ENCODE measurements at regions not wholly inside any gene's neighbourhood (a gene's known extent, or its start where the extent isn't known, plus 50 kb on each side); places are given as distances from the start of the nearest gene placed in this dataset.
A peak's percentile ranks its signal among the peaks of the same experiment; 100 is the strongest.
"Not testable (repeated sequence)": the region's sequence is repeated elsewhere in the genome, so short reads cannot be mapped to it uniquely, and the experiment has no call there.

- Mint-ChIP-seq H3K27me3 (no peaks in the 10 kb centered on the region), H3K4me1 (no peaks in the 10 kb centered on the region), H3K4me3 (no peak overlapping the region), H3K36me3 (ENCODE audit: low read depth) (no peaks in the 10 kb centered on the region), H3K9me3 (no peaks in the 10 kb centered on the region), H3K27ac (no peak overlapping the region)
- DNase-seq (no peak), ATAC-seq (no peak)
These were observed 157.1 kb upstream of the CLNK start for GRCh38 chr4:10841697-10842096.

- no peak for DNase-seq
- Mint-ChIP-seq H3K4me3 (no peak overlapping the region), H3K27ac (no peak overlapping the region), H3K9me3 (no peaks in the 10 kb centered on the region), H3K36me3 (ENCODE audit: low read depth) (no peaks in the 10 kb centered on the region), H3K4me1 (peaks cover 5% of the 10 kb centered on the region), H3K27me3 (no peaks in the 10 kb centered on the region)
- no peak for ATAC-seq
These were observed 152.6 kb upstream of the CLNK start for GRCh38 chr4:10837151-10837550.

DNA sequence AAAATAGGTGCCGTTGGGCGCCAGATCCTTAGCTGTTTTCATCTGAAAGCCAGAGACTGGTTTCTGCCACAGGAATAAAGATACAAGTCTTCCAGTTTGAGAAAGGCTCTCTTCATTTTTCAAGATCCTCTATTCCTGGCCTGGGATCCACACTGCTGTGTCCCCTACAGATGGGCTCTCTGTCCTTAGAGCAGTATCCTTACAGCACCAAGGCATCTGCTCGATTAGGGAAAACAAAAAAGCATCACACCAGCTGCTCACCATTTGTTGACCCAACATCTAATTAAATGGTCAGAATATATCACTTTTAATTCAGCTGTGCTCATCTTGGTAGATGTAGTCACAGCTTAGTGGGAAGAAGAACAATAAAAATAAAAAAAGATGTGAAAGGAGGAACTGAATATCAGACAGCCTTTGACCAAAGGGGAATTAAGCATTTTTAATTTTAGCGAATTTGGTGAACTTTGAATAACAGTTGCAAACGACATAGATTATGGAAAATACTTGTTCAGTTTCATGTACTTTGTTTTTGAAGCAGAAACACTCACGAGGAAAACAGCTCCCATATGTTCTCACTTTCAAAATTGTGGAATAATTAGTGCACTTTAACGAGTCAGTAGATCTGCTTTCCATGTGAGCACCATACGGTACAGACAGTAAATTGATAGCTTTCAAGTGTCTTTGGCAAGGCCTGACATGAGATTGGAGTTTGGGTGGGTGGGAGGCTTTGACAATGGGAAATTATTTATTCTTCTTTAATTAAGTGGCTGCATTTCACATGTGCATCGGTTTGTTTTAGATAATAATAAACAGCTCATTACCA, 148.4 kb upstream of the CLNK start:
- Mint-ChIP-seq H3K27ac (no peak overlapping the region), H3K36me3 (ENCODE audit: low read depth) (no peaks in the 10 kb centered on the region), H3K4me3 (no peak overlapping the region), H3K4me1 (peaks cover 5% of the 10 kb centered on the region), H3K27me3 (no peaks in the 10 kb centered on the region), H3K9me3 (no peaks in the 10 kb centered on the region)
- no peak for ATAC-seq
- DNase-seq: no peak

DNA sequence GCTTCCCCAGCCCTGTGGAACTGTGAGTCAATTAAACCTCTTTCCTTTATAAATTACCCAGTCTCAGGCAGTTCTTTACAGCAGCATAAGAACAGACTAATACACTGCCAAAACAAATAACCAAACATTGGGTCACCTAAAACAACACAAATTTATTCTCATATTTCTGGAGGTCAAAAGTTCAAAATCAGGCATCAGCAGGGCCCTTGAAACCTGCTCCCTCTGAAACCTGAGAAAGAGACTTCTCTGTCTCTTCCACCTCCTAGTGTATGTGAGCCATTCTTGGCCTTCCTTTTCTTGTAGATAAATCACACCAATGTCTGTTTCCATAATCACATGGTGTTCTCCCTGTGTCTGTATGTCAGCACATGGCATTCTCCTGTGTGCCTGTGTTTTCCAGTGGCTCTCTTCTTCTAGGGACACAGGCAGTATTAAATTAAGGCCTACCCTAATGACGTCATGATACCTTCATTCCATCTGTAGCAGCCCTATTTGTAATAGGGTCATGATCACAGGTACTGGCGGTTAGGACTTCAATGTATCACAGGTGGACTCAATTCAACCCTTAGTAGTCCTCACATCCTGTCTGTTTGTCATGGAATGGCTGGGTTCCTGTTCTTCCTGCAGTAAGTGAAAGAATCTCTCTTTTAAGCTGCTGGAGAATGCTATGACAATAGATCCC, 147.3 kb upstream of the CLNK start:
- Mint-ChIP-seq H3K27ac (no peak overlapping the region), H3K9me3 (no peaks in the 10 kb centered on the region), H3K4me3 (no peak overlapping the region), H3K27me3 (no peaks in the 10 kb centered on the region), H3K36me3 (ENCODE audit: low read depth) (no peaks in the 10 kb centered on the region), H3K4me1 (peaks cover 5% of the 10 kb centered on the region)
- no peak for DNase-seq
- ATAC-seq: no peak

GRCh38 chr4:10828918-10829538, 144.5 kb upstream of the CLNK start:
- not testable (repeated sequence) for H3K9me3 Mint-ChIP-seq; H3K36me3 Mint-ChIP-seq (ENCODE audit: low read depth); H3K4me3 Mint-ChIP-seq; H3K27me3 Mint-ChIP-seq; ATAC-seq; H3K4me1 Mint-ChIP-seq; H3K27ac Mint-ChIP-seq; DNase-seq

DNA sequence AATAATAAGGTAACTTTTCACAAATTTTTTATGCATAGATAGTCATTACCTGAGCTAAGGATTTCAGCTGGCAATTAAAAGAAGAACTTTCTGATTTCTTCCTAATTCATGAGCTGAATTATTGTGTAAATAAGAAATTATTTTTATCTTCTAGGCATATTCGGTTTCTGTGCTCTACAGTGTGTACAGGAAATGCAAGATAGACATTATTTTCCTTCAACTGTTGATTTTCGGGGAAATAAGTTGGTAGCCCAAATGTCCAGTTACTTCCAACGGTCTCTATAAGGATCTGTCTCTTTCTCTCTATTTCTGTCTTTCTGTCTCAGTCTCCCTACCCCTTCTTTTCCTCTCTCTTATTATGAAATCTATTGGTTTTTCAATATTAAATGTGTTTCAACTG, 137.3 kb upstream of the CLNK start:
- Mint-ChIP-seq H3K4me3 (no peak overlapping the region), H3K27me3 (no peaks in the 10 kb centered on the region), H3K9me3 (no peaks in the 10 kb centered on the region), H3K4me1 (no peaks in the 10 kb centered on the region), H3K27ac (no peak overlapping the region), H3K36me3 (ENCODE audit: low read depth) (no peaks in the 10 kb centered on the region)
- DNase-seq: no peak
- ATAC-seq: no peak

GRCh38 chr4:10816571-10816970, 132.0 kb upstream of the CLNK start:
- peaks cover 3% of the 10 kb centered on the region for H3K9me3 Mint-ChIP-seq
- no peak for ATAC-seq
- H3K4me1 Mint-ChIP-seq: no peaks in the 10 kb centered on the region
- H3K27ac Mint-ChIP-seq: no peak overlapping the region
- no peaks in the 10 kb centered on the region for H3K36me3 Mint-ChIP-seq (ENCODE audit: low read depth)
- no peak overlapping the region for H3K4me3 Mint-ChIP-seq
- no peaks in the 10 kb centered on the region for H3K27me3 Mint-ChIP-seq
- DNase-seq: no peak

DNA sequence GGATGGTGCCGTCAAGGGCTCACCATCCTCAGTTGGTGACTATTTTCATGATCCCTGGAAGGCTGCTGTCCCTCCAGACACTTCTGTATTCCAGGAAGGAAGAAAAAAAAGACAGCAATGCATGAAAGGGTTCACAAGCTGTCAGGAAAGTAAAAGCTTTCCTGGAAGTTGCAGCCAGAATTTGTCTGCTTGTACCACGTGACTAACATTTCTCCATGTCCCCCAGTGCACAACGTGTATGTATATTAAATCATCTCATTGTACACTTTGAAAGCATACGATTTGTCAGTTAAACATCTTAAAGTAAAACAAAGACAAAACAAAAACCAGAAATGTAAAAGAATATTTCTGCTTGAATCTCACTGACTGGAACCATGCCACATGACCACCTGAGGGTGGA, 127.4 kb upstream of the CLNK start:
- Mint-ChIP-seq H3K4me3 (no peak overlapping the region), H3K27ac (no peak overlapping the region), H3K36me3 (ENCODE audit: low read depth) (no peaks in the 10 kb centered on the region), H3K9me3 (peaks cover 7% of the 10 kb centered on the region), H3K4me1 (no peaks in the 10 kb centered on the region), H3K27me3 (no peaks in the 10 kb centered on the region)
- ATAC-seq (no peak), DNase-seq (no peak)

DNA sequence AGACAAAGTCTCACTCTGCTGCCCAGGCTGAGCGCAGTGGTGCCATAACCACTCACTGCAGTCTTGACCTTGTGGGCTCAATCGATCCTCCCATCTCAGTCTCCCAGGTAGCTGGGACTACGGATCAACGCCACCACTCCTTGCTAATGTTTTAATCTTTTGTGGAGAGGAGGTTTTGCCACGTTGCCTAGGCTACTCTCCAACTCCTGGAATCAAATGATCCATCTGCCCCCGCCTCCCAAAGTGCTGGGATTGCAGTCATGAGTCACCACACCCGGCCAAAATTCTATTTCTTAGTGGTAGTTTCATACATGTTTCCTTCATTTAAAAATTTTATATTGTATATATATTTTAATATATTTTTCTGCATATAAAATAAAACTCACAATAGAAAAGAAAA, 125.8 kb upstream of the CLNK start:
- DNase-seq: no peak
- H3K4me3 Mint-ChIP-seq: no peak overlapping the region
- H3K4me1 Mint-ChIP-seq: peaks cover 4% of the 10 kb centered on the region

DNA sequence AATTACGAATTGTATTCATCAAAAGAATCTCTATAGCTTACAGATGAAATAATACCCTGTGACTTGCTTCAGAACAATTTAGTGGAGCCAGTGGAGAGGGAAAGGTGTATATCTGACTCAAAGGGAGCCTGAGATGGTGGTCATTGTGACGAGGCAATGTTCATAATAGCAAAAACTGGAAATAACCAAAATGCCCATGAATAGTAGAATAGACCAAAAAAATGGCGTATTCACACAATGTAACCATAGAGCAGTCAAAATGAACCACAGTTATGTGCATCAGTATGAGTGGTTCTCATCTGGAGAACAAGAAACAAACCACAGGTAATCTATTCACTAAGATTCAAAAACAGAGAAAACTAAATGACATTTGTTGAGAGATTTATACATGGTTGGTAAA, 125.3 kb upstream of the CLNK start:
- Mint-ChIP-seq H3K27me3 (no peaks in the 10 kb centered on the region), H3K27ac (no peak overlapping the region), H3K4me1 (peaks cover 4% of the 10 kb centered on the region), H3K36me3 (ENCODE audit: low read depth) (no peaks in the 10 kb centered on the region), H3K9me3 (peaks cover 15% of the 10 kb centered on the region), H3K4me3 (no peak overlapping the region)
- DNase-seq: no peak
- ATAC-seq: peak; percentile 20

More for the DNA sequence above, 125.8 kb upstream of the CLNK start:
- H3K27me3 Mint-ChIP-seq: no peaks in the 10 kb centered on the region
- ATAC-seq: no peak
- no peak overlapping the region for H3K27ac Mint-ChIP-seq
- H3K9me3 Mint-ChIP-seq: peaks cover 14% of the 10 kb centered on the region
- no peaks in the 10 kb centered on the region for H3K36me3 Mint-ChIP-seq (ENCODE audit: low read depth)

- no peak overlapping the region for H3K27ac Mint-ChIP-seq
- ATAC-seq (no peak), DNase-seq (no peak)
- no peaks in the 10 kb centered on the region for H3K36me3 Mint-ChIP-seq (ENCODE audit: low read depth)
- H3K4me1 Mint-ChIP-seq: peaks cover 4% of the 10 kb centered on the region
- no peaks in the 10 kb centered on the region for H3K27me3 Mint-ChIP-seq
- no peak overlapping the region for H3K4me3 Mint-ChIP-seq
- H3K9me3 Mint-ChIP-seq: peaks cover 15% of the 10 kb centered on the region
These were observed 124.0 kb upstream of the CLNK start for GRCh38 chr4:10808591-10808990.

DNA sequence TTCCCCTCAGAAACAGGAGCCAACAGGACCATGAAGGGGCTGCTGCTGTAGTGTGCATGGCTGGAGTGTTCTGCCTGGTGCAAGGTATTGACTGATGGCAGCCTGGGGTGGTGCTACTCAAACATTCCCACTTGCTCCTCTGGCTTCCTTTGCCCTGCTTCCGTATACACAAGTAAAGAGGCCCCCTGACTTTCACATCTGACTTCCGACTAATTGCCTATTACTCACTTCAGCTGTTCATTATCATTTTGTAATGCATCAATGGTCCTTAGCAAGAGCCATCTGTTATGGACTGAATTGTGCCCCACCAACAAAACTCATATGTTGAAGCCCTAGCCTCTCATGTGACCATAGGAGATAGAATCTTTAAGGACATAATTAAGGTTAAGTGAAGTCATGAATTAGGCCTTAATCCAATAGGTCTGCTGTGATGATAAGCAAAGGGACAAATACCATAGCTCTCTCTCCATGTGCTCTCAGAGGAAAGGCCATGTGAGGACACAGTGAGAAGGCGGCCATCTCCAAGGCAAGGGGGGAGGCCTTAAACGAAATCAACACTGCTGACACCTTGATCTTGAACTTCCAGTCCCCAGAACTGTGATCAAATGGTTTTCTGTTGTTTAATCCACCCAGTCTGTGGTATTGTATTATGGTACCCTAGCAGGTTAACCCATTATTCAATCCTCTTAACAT, 122.5 kb upstream of the CLNK start:
- Mint-ChIP-seq H3K27me3 (no peaks in the 10 kb centered on the region), H3K4me1 (peaks cover 4% of the 10 kb centered on the region), H3K9me3 (peaks cover 11% of the 10 kb centered on the region), H3K27ac (no peak overlapping the region), H3K4me3 (no peak overlapping the region), H3K36me3 (ENCODE audit: low read depth) (no peaks in the 10 kb centered on the region)
- ATAC-seq (no peak), DNase-seq (no peak)

DNA sequence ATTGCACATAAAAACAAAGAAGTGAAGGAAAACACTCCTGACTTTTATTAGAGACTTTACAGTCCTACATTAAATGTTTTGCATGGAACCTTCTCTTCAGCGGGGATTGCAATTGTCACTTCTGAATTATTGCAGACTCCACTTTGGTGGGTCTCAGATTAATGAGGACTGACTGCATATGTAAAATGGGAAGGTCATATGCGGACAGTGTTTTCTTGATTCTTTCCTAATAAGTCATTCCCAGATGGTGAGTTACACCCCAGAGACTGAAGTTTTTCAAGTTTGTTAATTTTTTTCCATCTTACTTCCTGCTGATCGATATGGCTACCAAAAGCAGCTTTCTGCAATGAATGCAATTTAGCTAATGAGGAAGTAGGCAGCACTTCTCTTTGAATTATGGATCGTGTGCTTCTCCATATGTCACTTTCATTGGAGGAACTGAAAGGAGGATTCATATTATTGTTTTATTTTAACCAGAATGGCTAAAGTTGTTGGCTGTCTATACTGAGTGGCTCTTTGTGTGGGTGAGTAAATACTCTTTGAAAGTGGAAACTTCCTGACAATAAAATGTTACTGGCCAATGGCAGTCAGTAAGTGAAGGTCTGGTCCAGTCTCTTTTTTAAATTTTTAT, 119.3 kb upstream of the CLNK start:
- H3K27ac Mint-ChIP-seq: no peak overlapping the region
- peaks cover 4% of the 10 kb centered on the region for H3K4me1 Mint-ChIP-seq
- no peak for ATAC-seq

GRCh38 chr4:10787365-10787764, 102.8 kb upstream of the CLNK start:
- Mint-ChIP-seq H3K27me3 (peaks cover 3% of the 10 kb centered on the region), H3K36me3 (ENCODE audit: low read depth) (no peaks in the 10 kb centered on the region), H3K4me1 (no peaks in the 10 kb centered on the region), H3K9me3 (peaks cover 3% of the 10 kb centered on the region), H3K4me3 (no peak overlapping the region), H3K27ac (no peak overlapping the region)
- DNase-seq (no peak), ATAC-seq (no peak)

More for the DNA sequence above, 119.3 kb upstream of the CLNK start:
- no peak overlapping the region for H3K4me3 Mint-ChIP-seq
- no peaks in the 10 kb centered on the region for H3K27me3 Mint-ChIP-seq
- H3K9me3 Mint-ChIP-seq: peaks cover 11% of the 10 kb centered on the region
- no peaks in the 10 kb centered on the region for H3K36me3 Mint-ChIP-seq (ENCODE audit: low read depth)
- DNase-seq: no peak

All from activated naive CD8-positive, alpha-beta T cell treated with anti-CD3 and anti-CD28 coated beads, Interleukin-2, amount 50 U/mL, for 24 hours (primary cell).